GM18868 (cell line): ENCODE measurements at regions not wholly inside any gene's neighbourhood (a gene's known extent, or its start where the extent isn't known, plus 50 kb on each side); places are given as distances from the start of the nearest gene placed in this dataset.
"Not testable (repeated sequence)": the region's sequence is repeated elsewhere in the genome, so short reads cannot be mapped to it uniquely, and the experiment has no call there.

ENCODE experiments used
- ATAC-seq: cut with Tn5 transposase; IDR thresholded peaks from one replicate; pipeline ENCODE4 v1.9.1; 2021; ENCODE audit warnings: mild to moderate bottlenecking, moderate library complexity; ENCODE audit not compliant: unreplicated experiment

DNA sequence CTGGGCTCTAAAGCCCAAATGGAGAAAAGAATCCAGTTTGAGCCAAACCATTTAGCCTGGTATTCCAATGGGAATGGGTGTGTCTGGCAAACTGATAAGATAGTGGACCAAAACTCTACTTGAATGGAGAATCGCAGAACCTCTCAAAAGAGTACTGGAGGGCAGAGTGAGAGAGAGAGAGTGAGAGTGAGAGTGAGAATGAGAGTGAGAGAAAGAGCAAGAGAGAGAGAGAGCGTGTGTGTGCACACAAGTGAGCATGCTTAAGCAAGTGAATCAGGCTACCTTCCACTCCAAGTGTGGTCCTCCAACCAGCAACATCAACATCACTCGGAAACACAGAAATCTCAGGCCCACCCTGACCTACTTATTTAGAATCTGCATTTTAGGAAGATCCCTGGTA is 58.8 kb downstream of the UQCRFS1 start:
- ATAC-seq, result no peak

GRCh38 chr19:29145756-29146155 is 67.2 kb downstream of the UQCRFS1 start:
- no peak for ATAC-seq

DNA sequence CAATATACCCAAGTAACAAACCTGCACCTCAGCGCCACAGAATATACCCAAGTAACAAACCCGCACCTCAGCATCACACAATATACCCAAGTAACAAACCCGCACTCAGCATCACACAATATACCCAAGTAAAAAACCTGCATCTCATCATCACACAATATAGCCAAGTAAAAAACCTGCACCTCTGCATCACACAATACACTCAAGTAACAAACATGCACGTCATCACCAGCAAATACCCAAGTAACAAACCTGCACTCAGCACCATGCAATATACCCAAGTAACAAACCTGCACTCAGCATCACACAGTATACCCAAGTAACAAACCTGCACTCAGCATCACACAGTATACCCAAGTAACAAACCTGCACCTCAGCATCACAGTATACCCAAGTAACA is 69.8 kb downstream of the UQCRFS1 start:
- ATAC-seq, result no peak

DNA sequence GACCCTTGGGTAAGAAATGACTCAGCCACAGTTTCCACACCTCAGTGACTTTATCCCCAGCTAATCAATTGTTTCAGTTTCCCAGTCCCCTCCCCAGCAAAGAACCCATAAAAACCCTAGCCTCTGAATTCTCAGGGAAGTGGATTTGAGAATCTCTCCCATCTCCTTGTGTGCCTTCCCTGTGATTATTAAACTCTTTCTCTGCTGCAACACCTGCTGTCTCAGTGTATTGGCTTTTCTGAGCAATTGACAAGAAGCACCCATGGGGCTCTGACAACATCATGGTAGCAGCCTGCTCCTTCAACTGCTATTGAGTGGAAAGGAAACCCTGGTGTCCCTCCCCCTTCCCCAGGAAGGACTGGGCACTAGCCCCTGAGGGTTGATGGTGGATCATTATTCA is 73.7 kb downstream of the UQCRFS1 start:
- ATAC-seq, result no peak

- ATAC-seq, result not testable (repeated sequence)
These were observed 74.7 kb downstream of the UQCRFS1 start for GRCh38 chr19:29138206-29138605.

GRCh38 chr19:29131456-29131855 is 81.5 kb downstream of the UQCRFS1 start:
- no peak for ATAC-seq

DNA sequence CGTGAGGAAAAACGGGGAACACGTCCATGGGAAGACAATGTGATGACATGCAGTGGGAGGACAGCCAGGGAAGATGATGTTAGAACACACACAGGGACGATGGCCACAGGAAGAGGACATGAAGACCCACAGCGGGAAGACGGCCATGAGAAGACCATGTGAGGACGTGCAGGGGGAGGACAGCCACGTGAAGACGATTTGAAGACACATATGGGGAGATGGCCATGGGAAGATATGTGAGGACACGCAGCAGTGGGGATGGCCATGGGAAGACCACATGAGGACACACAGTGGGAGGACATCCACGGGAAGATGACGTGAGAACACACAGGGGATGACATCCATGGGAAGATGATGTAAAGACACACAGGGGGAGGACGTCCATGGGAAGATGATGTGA is 83.8 kb downstream of the UQCRFS1 start:
- ATAC-seq, result no peak

DNA sequence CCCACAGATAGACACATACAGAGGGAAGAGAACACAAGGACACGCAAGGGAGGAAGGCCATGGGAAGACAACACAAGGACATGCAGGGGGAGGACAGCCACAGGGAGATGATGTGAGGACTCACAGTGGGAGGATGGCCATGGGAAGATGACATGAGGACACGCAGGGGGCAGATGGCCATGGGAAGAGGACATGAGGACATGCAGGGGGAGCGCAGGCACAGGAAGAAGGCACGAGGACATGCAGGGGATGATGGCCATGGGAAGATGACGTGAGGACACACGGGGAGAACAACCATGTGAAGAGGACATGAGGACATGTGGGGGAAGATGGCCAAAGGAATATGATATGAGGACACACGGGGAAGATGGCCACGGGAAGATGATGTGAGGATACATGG is 84.7 kb downstream of the UQCRFS1 start:
- no peak for ATAC-seq

DNA sequence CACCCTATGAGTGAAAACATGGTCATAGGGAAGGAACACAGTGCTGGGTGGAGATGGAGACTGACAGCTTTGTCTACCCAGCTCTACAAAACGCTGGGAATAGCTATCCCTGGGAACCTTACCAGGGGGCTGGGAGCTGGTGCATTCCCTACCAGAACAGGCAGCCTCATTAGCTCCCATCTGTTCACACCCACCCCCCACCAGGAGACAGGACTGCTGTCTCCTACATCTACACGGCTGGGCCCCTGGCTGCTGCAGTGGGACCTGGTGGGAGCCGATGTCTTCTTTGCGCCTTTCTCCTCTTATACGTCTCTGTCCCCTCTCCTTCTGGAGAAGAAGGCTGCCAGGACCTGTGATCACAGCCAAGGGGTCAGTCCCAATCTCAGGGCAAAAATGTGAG is 90.8 kb downstream of the UQCRFS1 start:
- ATAC-seq, result no peak

DNA sequence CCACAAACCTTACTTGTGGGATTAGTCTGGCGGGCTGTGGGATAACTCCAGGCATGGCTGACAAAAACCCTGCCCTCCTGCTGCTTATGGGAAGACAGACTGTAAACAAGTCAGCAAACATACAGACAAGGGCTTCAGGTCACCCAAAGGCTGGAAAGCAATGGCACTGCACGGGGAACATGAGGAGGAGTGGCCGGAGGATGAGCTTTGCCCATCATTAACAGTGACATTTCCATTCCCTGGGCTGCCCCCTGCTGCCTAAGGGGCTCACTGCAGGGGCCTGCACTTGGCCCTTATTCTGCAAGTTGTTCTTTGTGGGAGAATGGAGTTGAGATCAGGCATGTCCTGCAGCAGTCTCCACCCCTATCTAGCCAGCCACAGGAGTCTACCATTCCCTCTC is 91.3 kb downstream of the UQCRFS1 start:
- ATAC-seq, result no peak

DNA sequence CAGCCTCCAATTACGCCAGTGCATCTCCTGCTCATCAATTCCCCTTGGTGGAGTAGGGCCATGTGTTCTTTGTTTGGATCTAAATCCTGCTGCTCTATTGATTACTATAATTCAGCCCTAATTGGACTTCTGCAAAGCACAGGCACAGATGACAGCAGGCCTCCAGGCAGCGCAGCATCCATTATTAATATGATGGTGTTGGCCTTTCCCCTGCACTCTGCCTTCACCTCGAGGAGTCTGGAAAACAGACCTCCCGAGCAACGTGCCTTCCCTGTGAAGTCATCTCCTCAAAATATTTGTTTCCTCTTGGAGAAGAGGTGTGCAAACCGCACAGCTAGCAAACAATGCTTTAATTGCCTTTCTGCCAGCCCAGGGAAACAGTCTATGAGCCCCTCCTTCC is 92.5 kb downstream of the UQCRFS1 start:
- ATAC-seq, result no peak

DNA sequence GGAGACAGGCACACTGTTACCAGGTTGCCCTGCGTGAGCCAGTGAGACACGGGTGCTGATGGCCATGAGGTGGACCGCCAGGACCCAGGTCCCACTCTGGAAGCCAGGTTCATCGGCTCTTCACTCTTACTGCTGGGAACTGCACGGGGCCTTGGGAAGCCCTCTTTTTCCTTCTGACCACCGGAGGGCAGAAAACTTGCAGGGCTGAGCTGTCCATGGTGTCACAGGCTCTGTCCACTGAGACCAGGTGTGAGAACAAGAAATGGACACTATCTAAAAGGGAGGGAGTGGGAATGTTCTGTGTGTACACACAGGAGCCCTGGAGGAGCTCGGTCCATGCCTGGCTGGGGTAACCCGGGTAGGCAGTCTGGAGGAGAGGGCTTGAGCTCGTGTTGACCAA is 93.4 kb downstream of the UQCRFS1 start:
- no peak for ATAC-seq

GRCh38 chr19:29118389-29118788 is 94.6 kb downstream of the UQCRFS1 start:
- ATAC-seq, result no peak

DNA sequence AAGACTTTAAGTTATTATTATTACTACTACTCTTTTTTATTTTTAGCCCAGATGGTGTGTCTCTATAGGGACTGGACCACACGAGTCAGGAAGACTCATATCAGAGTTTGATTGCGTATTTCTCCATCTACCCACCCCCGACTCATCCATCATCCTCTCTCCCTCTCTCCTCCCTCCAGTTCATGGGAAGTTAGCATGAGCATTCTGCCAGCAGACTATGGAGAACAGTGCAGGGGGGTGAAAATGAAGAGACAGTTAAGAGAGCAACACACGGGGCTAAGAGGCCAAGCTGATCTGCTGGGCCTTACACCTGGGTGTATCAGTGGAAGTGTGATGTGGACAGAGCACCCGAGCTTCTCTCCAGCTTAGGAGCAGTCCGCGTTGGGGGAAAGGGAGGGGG is 95.0 kb downstream of the UQCRFS1 start:
- no peak for ATAC-seq

DNA sequence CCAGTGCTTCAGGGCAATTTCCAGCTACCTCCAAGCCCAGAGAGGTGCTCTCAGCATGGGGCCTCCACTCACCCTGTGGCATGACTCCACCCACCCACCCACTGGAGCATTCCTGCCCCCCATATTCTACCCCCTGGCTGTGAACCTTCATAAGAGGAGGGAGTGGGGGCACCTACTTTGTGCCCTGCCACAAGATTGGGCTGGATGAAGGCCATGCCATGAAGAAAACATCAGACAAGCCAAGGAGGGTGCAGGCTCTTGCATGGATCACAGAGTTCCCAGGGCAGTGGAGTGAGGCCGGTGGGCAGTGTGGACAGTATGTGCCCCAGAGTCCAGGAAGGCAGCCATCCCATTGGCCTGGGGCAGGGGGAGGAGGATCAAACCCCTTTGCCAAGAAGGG is 97.8 kb downstream of the UQCRFS1 start:
- ATAC-seq, result no peak

GRCh38 chr19:29113838-29114237 is 99.1 kb downstream of the UQCRFS1 start:
- ATAC-seq, result no peak

GRCh38 chr19:29111576-29111975 is 101.4 kb downstream of the UQCRFS1 start:
- no peak for ATAC-seq

DNA sequence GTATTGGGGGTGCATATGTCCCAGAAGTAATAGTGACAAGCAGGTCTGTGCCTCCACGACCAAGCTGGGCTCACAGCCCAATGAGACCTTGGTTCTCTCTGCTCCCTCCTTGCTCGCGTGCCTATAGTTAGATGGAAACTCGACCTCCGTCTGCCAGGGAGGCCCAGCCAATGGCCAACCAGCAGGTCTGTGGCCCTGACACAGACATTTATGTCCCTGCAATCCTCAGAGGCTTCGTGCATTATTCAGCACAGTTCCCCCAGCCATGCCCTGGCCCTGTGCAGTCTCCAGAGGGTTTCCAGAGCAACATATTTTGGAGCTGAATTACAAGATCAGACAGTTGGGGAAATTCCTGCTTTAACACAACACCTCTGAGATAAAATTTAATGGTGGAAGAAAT is 105.1 kb downstream of the UQCRFS1 start:
- ATAC-seq, result no peak

GRCh38 chr19:29106346-29106885 is 106.5 kb downstream of the UQCRFS1 start:
- ATAC-seq, result no peak

- ATAC-seq, result no peak
These were observed 107.2 kb downstream of the UQCRFS1 start for GRCh38 chr19:29105629-29106292.

DNA sequence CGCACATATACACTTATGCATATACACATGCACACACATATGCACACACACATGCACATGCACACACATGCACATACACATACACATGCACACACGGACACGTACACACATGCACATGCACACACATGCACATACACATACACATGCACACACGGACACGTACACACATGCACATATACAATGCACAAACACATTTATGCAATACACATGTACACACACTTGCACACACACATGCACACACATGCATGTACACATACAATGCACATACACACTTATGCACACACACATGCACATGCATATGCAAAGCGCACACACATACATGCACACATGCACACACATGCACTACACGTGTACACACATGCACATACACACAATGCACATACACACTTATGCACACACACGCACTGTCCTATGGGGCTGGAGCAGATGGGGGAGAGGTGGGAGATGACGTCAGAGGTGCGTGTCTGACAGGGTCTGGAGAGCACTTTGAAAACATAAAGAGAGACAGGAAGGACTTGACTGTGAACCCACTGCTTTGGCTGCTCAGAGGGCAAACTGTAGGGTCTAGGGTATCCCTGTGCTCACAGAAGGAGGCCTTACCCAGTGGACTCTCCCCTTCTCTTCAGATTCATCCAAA is 108.2 kb downstream of the UQCRFS1 start:
- ATAC-seq, result no peak

DNA sequence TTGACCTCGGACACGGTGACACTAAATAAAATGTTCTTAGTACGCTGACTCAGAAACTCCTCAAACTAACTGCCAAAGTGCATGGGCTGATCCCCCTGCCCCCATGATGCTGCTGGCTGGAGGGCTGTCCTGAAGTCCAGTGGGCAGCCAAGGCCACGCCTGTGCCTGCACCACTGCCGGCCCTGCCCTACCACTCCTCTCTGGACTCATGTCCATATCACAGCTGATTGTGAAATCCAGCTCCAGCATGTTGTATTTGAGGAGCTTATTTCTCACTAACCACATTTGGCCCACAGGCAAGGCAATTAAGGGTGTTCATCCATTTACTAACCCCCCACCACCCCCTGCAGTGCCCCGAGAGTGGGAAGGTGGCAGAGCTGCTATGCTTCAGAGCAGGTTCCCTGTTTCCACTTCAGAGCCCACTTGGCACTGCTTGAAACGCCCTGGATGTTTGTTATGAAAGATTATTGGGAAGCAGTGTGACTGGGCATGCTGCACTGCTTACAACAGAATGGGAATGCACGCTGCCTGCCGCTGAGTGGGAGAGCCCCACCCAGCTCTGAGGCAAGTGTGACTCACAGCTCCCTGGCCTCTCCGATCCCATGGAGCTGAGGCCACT is 114.0 kb downstream of the UQCRFS1 start:
- ATAC-seq, result no peak
